HEK293 (cell line): ENCODE measurements at regions not wholly inside any gene's neighbourhood (a gene's known extent, or its start where the extent isn't known, plus 50 kb on each side); places are given as distances from the start of the nearest gene placed in this dataset.

Experiments used
- CTCF ChIA-PET: fragments of 350-600 bp; formaldehyde crosslinking; extraction: SDS; loops from one replicate; lab custom pipeline; 2021; ENCODE audit warnings: antibody characterized with exemption; lab: Yijun Ruan, JAX
- POLR2A ChIA-PET: fragments of 300-600 bp; formaldehyde crosslinking; extraction: SDS; loops from one replicate; lab custom pipeline; 2020; ENCODE audit warnings: antibody characterized with exemption, inconsistent platforms; lab: Yijun Ruan, JAX
- H3K27ac ChIP-seq: fragments of 200-500 bp; sonication (Bioruptor generic); 2 replicates; pipeline ENCODE4 v1.5.1; 2014; ENCODE audit warnings: low read depth, low read length, control low read depth, inconsistent platforms; ENCODE audit errors: extremely low read depth
- H3K36me3 ChIP-seq, 2 experiments: fragments of 200-500 bp in 1 of 2; sonication (Bioruptor generic) in 1 of 2; 1 replicate in 1 of 2; 2 replicates in 1 of 2; pipeline ENCODE4 v1.5.1; 2014 to 2017; ENCODE audit warnings: inconsistent platforms in 2 of 2, low read length in 2 of 2; ENCODE audit not compliant: control insufficient read depth in 2 of 2, insufficient read depth in 1 of 2
- H3K4me1 ChIP-seq: fragments of 200-500 bp; sonication (Bioruptor generic); 2 replicates; pipeline ENCODE4 v1.5.1; 2014; ENCODE audit warnings: mild to moderate bottlenecking, low read length, inconsistent platforms; ENCODE audit not compliant: control insufficient read depth, insufficient read depth
- H3K4me3 ChIP-seq: 2 replicates; pipeline ENCODE4 v1.5.1; 2011; ENCODE audit warnings: low read depth, mild to moderate bottlenecking, control low read depth, low read length, moderate library complexity
- H3K9me3 ChIP-seq: fragments of 200-500 bp; sonication (Bioruptor generic); 2 replicates; pipeline ENCODE4 v1.5.1; 2014; ENCODE audit warnings: low read depth, low read length, inconsistent platforms; ENCODE audit not compliant: control insufficient read depth, insufficient read depth
- EGR2 ChIP-seq: fragments of 450-650 bp; formaldehyde crosslinking; IDR thresholded peaks from 2 replicates; pipeline ENCODE4 v1.5.1; 2016; ENCODE audit warnings: low read depth, missing biosample characterization, missing genetic modification characterization
- FEZF1 ChIP-seq: fragments of 450-650 bp; formaldehyde crosslinking; IDR thresholded peaks from 2 replicates; pipeline ENCODE4 v1.5.1; 2016; ENCODE audit warnings: missing biosample characterization, missing genetic modification characterization
- GFI1B ChIP-seq: fragments of 450-650 bp; formaldehyde crosslinking; IDR thresholded peaks from 2 replicates; pipeline ENCODE4 v1.5.1; 2016; ENCODE audit warnings: missing biosample characterization, missing genetic modification characterization
- IKZF3 ChIP-seq: fragments of 450-650 bp; IDR thresholded peaks from 2 replicates; pipeline ENCODE4 v1.5.0; 2018; ENCODE audit warnings: missing biosample characterization, mild to moderate bottlenecking, missing genetic modification characterization, moderate library complexity
- KLF10 ChIP-seq: fragments of 450-650 bp; IDR thresholded peaks from 2 replicates; pipeline ENCODE4 v1.5.1; 2018; ENCODE audit warnings: missing biosample characterization, mild to moderate bottlenecking, missing genetic modification characterization
- PRDM1 ChIP-seq: fragments of 450-650 bp; formaldehyde crosslinking; IDR thresholded peaks from 2 replicates; pipeline ENCODE4; 2016; ENCODE audit warnings: missing biosample characterization, missing genetic modification characterization
- SALL2 ChIP-seq: fragments of 450-650 bp; formaldehyde crosslinking; IDR thresholded peaks from 2 replicates; pipeline ENCODE4 v1.5.0; 2017; ENCODE audit warnings: missing biosample characterization, mild to moderate bottlenecking, missing genetic modification characterization, borderline replicate concordance
- TCF7L2 ChIP-seq: IDR thresholded peaks from 2 replicates; pipeline ENCODE4 v1.6.1; 2011; ENCODE audit warnings: low read depth, mild to moderate bottlenecking, inconsistent platforms, low read length, moderate library complexity, borderline replicate concordance
- ZNF23 ChIP-seq: fragments of 450-650 bp; formaldehyde crosslinking; IDR thresholded peaks from 2 replicates; pipeline ENCODE4 v1.5.1; 2016; ENCODE audit warnings: missing biosample characterization, missing genetic modification characterization, borderline replicate concordance
- ZNF239 ChIP-seq: fragments of 450-650 bp; formaldehyde crosslinking; IDR thresholded peaks from 2 replicates; pipeline ENCODE4 v1.5.1; 2016; ENCODE audit warnings: missing biosample characterization, missing genetic modification characterization
- ZNF302 ChIP-seq: fragments of 450-650 bp; formaldehyde crosslinking; IDR thresholded peaks from 2 replicates; pipeline ENCODE4 v1.5.1; 2016; ENCODE audit warnings: missing biosample characterization, missing genetic modification characterization, low read depth
- ZNF560 ChIP-seq: fragments of 450-650 bp; formaldehyde crosslinking; IDR thresholded peaks from 2 replicates; pipeline ENCODE4 v1.5.1; 2017; ENCODE audit warnings: missing biosample characterization, missing genetic modification characterization, borderline replicate concordance
- ZNF596 ChIP-seq: fragments of 450-650 bp; IDR thresholded peaks from 2 replicates; pipeline ENCODE4 v1.5.0; 2018; ENCODE audit warnings: missing biosample characterization, mild to moderate bottlenecking, missing genetic modification characterization, moderate library complexity
- ZNF610 ChIP-seq: fragments of 450-650 bp; formaldehyde crosslinking; IDR thresholded peaks from 2 replicates; pipeline ENCODE4 v1.5.1; 2016; ENCODE audit warnings: missing biosample characterization, missing genetic modification characterization, borderline replicate concordance
- TF ChIP-seq, protein P1 (sequence below): sonication (generic); formaldehyde crosslinking; IDR thresholded peaks from 2 replicates; pipeline ENCODE4 v1.8.1; 2022; ENCODE audit warnings: mild to moderate bottlenecking, moderate library complexity, missing genetic modification reagents
- TF ChIP-seq, protein P2 (sequence below): fragments of 450-650 bp; formaldehyde crosslinking; IDR thresholded peaks from 2 replicates; pipeline ENCODE4 v1.5.1; 2016; ENCODE audit warnings: missing biosample characterization, missing genetic modification characterization

DNA sequence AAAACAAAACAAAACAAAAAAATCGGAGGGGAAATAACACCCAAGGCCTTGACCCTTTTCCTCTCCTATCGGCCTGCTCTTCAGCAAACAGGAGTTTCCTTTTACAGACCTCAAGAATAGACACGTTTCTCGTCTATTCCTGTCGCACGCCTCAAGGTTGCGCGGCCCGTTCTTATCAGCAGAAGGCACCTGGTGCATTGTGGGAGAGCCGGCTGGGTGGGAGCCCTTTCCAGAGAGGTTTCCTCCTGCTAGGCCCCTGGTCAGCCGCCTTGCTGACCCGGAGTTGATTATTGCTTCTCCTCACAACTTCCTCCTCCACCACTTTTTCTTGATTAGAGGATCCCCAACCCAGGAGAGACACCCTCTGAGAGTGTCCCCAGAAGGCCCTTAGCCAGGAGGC lies 497.3 kb downstream of the MIAT start:
- Histone ChIP-seq H3K36me3 (no peaks in the 10 kb centered on the region), H3K4me3 (no peak overlapping the region), H3K9me3 (peaks cover 2% of the 10 kb centered on the region; the same call in 1 of the 2 replicates), H3K27ac (no peak overlapping the region)
- CTCF ChIA-PET: no interaction called here
- POLR2A ChIA-PET: interaction anchor here (0.7 kb wide), 1 partner anchor 171 kb away, joined by 4 read pairs; no protein-coding TSS in a partner anchor
- TF ChIP-seq ZNF610 (tag by site-specific recombination): no peak
- no peak for TF ChIP-seq GFI1B (tag by site-specific recombination)
- no peak for TF ChIP-seq FEZF1
- TF ChIP-seq, protein P1, sequence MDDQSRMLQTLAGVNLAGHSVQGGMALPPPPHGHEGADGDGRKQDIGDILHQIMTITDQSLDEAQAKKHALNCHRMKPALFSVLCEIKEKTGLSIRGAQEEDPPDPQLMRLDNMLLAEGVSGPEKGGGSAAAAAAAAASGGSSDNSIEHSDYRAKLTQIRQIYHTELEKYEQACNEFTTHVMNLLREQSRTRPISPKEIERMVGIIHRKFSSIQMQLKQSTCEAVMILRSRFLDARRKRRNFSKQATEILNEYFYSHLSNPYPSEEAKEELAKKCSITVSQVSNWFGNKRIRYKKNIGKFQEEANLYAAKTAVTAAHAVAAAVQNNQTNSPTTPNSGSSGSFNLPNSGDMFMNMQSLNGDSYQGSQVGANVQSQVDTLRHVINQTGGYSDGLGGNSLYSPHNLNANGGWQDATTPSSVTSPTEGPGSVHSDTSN: no peak
- TF ChIP-seq ZNF302 (tag by site-specific recombination): no peak
- TF ChIP-seq ZNF23: no peak
- TF ChIP-seq EGR2 (tag by site-specific recombination): no peak
- TF ChIP-seq ZNF239 (tag by site-specific recombination): no peak
- TF ChIP-seq, all 188 proteins: peak for 0
- no peaks in the 10 kb centered on the region for H3K4me1 ChIP-seq

DNA sequence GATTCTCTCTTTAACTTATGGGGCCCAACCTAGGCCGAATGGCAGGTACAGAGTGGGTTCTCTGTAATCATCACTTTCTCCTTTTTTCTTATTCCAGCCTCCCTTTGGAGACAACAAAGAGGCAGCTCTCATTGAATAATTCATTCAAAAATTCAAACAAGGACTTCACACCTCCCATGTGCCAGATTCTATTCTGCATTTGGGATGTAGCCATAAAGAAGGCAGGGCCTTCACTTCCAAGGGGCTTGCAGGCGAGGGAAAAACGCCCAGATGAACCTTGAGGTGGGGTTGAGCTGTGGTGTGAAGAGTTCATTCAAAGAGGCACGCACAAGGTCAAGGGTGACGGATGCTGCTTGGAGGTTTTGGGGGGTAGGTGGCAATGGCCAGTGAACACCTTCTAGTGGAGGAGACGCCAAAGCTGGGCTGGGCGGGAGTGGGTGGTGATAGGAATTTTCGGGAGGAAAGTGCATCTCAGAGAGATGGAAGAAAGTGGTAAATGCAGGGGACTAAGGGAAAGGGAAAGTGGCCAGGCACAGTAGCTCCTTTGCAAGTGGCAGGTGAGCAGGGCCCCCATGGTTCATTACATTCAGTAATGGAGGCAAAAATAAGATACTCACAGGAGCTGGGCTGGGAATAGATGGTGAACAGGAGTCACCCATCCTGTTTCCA lies 499.6 kb downstream of the MIAT start:
- Histone ChIP-seq H3K9me3 (peaks cover 2% of the 10 kb centered on the region; the same call in 1 of the 2 replicates), H3K36me3 (no peaks in the 10 kb centered on the region), H3K4me1 (no peaks in the 10 kb centered on the region), H3K4me3 (no peak overlapping the region), H3K27ac (no peak overlapping the region)
- TF ChIP-seq KLF10 (tag by site-specific recombination) (no peak), PRDM1 (tag by site-specific recombination) (peak; percentile 55; the same call in 1 of the 2 replicates)
- POLR2A ChIA-PET: no interaction called here
- CTCF ChIA-PET: interaction anchor here (0.6 to 0.8 kb wide), 2 partner anchors 10 to 125 kb away, joined by 3 read pairs; no protein-coding TSS in a partner anchor

DNA sequence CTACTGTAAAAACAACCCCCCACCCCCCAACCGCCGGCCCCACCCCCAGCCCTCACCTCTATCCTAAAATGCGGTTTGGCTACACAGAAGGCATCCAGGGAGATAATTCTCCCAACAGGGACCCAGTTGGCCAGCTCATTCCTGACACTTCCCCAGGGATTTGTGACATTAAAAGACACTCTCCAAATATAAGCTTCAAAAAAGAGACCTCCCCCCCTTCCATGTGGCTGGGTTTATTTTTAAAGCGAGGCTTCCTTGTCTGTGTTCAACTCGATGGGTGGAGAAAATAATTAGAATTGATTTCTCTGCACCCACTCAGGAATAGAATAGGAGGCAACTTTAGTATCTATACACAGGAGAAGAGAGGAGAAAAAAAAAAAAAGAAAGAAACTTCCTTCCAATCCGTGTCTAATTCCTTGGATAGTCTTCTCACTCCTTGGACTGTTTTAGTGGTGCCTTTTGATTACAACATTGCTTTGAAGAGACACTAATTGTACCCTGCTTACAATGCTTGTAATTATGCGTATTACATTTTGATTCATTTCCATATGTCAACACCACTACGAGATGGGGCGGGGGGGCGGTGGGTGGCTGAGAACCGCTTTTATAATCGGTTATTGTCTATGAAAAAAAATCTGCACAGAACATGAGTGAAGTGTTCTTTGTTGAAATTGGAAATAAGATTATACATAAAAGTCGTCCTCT lies 500.4 kb downstream of the MIAT start:
- TF ChIP-seq TCF7L2 (no peak), SALL2 (tag by site-specific recombination) (no peak), IKZF3 (no peak), ZNF596 (no peak), ZNF560 (no peak)
- TF ChIP-seq, protein P2, sequence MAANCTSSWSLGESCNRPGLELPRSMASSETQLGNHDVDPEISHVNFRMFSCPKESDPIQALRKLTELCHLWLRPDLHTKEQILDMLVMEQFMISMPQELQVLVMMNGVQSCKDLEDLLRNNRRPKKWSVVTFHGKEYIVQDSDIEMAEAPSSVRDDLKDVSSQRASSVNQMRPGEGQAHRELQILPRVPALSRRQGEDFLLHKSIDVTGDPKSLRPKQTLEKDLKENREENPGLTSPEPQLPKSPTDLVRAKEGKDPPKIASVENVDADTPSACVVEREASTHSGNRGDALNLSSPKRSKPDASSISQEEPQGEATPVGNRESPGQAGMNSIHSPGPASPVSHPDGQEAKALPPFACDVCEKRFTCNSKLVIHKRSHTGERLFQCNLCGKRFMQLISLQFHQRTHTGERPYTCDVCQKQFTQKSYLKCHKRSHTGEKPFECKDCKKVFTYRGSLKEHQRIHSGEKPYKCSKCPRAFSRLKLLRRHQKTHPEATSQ: no peak
- Histone ChIP-seq H3K9me3 (peaks cover 2% of the 10 kb centered on the region; the same call in 1 of the 2 replicates), H3K27ac (no peak overlapping the region), H3K4me3 (no peak overlapping the region), H3K4me1 (no peaks in the 10 kb centered on the region), H3K36me3 (no peaks in the 10 kb centered on the region)
- ChIA-PET POLR2A (interaction anchor here (0.7 kb wide), 1 partner anchor 10 kb away, joined by 6 read pairs; no protein-coding TSS in a partner anchor), CTCF (no interaction called here)
